GM19438 (cell line): ENCODE measurements at regions not wholly inside any gene's neighbourhood (a gene's known extent, or its start where the extent isn't known, plus 50 kb on each side); places are given as distances from the start of the nearest gene placed in this dataset.
"Not testable (repeated sequence)": the region's sequence is repeated elsewhere in the genome, so short reads cannot be mapped to it uniquely, and the experiment has no call there.

Source experiments
- ATAC-seq: cut with Tn5 transposase; IDR thresholded peaks from one replicate; pipeline ENCODE4 v1.9.1; 2021; ENCODE audit warnings: low read depth; ENCODE audit not compliant: unreplicated experiment

DNA sequence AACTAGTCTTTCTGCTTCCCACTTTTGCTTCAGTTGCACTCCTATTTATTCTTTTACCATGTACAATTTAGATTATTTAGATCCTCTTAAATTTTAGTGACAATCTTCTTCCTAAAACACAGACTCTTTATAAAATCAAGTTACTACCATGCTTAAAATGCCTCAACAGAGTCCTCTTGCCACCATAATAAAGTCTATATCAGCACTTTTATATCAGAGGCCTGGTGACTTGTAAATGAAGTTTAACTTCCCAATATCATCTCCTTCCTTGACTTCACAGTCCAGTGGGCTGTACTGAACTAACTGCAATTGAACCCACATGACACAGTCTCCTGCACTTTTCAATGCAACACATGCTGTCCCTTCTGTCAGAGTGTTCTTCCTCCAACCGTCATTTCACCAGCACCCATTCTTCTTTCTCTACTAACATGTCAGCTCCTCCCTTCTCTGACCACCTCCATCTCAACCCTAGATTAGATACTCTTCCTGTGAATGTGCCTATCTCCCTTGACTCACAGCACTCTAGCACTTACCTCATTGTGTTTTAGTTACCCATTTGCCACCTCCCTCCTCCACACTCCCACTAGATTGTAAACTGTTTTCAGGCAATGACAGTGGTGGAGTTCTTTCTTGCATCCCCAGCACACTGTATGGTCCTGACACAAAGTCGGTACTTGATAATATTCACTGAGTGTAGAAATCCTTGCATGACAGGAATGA, 414.9 kb downstream of the SATB2 start:
- no peak for ATAC-seq

DNA sequence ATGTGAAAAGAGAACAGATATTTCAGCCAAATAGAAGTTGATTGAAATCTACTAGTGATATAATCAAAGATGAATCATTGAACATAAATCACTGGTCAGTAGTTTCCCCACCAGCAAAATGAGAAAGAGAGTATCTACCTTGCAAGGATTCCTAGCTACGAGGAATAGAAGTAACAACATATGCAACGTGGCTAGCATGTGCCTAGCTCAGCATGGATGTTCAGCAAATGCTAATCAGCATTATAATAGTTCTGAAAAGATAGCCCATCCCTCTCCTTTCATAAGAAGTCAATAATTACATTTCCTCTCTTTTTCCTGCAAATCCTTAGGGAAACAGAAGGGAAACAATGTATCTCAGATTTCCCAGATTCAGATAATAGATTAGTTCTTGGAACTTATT, 417.2 kb downstream of the SATB2 start:
- no peak for ATAC-seq

DNA sequence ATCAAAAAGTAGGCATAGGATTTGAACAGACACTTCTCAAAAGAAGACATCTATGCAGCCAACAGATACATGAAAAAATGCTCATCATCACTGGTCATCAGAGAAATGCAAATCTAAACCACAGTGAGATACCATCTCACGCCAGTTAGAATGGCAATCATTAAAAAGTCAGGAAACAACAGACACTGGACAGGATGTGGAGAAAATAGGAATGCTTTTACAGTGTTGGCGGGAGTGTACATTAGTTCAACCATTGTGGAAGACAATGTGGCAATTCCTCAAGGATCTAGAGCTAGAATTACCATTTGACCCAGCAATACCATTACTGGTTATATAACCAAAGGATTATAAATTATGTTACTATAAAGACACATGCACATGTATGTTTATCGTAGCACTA, 424.0 kb downstream of the SATB2 start:
- not testable (repeated sequence) for ATAC-seq

DNA sequence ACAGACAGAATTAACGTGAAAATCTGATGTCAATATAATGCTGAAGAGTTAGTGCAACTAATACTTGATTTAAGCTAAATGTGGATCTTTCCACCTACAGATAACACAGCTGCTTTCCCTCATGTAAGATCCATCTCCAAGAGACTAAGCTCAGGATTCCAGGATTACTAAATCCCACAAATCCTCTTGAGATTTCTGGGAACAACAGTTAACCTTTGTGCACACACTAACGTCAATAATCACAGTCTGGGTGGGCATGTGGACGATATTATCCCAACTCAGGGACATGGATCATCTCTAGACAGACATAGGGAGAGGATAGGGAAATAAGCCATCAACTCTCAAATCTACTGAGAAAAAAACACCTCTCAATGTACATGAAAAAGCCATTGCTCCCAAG, 432.6 kb downstream of the SATB2 start:
- no peak for ATAC-seq

DNA sequence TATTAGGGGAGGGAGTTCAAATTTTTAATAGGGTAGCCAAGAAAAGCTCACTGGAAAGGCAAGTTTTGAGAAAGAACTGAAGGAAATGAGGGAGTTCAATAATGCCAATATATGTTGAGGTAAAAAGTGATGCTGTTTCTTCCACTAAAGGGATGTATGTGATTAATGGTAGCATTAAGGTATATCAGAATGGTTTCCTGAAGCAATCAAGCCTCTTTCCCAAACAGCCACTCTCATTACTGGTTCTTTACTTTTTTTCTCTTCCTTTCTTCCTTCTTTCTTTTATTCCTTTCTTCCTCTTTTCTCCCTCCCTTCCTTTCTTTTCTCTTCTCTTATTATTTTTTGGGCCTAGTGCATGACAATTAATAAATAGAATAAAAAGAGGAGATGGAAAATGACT, 433.5 kb downstream of the SATB2 start:
- ATAC-seq, result no peak

DNA sequence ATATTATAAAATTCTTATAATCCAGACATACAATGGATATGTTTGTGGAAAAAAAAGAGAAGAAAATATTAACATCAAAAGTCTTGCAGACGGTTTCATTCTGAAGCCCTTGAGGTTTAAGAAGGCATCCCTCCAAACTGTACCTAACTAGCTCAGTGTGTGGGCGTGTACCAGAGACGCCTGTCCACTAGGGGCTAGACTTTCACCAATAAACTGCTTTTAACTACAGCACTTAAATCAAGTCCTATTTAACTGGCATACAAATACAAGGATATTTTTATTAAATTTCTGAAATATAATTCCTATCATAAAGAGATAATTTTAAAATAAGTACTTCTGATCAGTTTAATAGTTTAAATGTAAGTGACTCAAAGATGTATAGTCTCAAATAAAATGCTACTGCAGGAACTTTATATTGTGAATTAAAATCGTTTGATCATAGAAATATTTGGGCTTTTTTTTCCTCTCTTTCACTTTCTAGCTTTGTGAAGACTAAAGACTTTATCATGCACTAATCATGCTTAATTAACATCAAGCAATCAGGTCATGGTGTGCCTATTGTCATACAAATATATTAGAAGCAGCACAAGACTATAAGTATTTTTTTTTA, 437.7 kb downstream of the SATB2 start:
- ATAC-seq, result no peak

DNA sequence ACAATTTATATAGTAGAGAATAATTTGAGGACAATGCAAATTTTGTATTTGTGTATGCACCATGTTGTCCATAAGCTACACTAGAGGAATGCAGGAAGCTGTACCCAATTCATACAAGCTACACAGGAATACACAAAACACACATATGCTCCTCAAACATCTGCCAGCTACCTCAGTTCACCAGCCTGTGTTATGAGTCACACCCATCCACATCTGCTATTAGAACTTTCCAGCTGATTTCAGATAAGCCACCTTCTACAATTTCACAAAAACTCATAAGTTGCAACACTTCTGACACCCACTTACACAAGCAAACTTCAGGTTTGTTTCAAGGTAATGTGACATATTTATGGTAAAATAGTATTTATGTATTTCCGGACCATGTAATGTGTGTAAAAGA, 438.9 kb downstream of the SATB2 start:
- ATAC-seq, result no peak

DNA sequence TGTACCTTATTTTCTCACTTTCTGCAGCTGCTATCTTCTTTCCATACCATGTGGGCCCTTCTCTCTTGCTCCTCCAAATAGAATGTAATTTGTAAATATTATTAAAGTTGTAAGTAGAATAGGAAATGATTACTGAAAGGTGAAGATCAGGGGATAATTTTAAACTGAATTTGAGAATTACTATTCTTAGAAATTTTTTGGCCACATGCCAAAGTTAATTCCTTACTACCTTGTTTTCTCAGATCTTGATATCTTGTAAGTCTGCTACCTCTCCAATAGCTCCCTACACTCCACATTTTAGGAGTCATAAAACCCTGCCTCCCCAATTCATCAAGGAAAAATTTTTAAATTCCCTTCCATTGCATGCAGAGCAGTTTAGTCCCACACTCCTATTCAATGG, 442.7 kb downstream of the SATB2 start:
- no peak for ATAC-seq

DNA sequence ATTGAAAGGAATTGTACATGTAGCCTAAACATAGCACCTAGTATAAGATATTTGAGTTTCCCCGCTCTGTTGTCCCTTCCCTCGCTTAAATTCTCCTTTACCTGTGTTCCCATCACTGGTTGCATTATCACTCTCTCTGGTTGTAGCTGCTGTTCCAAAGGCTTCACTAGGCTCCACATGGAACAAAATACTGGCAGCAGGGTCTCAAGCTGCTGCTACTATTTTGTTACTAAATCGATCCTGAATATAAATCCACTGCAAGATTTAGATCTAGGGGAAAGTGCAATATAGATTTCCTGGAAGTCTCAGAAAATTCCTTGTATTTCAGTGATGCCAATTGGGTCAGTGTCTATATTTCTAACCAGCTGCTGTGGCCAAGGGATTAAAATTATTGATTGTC, 443.5 kb downstream of the SATB2 start:
- ATAC-seq, result no peak

DNA sequence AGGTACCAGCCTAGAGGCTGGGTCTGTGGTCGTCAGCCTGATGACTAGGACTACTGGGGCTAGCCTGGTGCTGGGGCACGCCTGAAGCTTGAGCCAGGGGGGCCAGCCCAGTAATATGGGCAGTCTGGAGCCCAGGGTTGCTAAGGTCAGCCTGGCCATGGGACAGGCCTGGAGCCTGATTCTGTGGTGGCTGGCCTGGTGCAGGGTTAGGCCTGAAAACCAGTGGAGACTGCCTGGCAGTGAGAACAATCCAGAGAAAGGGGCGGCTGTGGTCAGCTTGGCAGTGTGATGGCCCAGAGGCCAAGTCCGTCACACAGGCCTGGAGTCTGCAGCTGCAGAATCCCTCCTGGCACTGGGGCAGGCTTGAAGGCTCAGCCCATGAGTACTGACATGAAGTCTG, 445.8 kb downstream of the SATB2 start:
- ATAC-seq, result no peak

DNA sequence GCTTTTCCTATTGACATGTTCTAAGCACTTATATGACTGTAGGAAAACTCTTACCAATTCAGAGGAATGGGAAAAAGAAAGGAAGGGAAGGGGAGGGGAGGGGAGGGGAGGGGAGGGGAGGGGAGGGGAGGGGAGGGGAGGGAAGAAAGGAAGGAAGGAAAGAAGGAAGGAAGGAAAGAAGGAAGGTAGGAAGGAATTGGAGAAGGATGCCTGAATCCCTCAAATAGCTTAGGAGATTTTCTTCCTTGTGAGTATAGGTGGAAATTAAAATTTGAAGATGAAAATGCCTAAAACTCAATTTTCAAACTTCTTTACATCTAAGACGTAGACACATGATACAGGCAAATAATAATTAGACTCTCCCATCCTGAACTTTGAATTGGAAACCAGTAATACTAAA, 463.1 kb downstream of the SATB2 start:
- ATAC-seq, result no peak

DNA sequence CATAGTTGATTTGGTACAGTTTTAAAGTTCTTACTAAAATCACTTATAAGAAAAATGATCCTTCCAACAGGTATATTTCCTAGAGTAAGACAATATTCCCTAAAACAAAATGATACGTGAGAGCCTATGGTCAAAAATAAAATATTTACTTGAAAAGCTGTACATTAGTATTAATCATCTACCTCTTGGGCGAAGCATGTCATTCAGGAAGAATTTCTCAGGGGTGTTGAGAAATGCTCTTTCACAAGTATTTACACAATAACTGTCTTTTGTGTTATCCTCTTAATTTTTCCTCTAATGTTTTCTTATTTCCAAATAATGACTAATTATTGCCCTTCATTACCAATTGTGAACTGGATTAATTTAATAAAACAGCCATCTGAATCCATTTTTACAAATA, 466.3 kb downstream of the SATB2 start:
- no peak for ATAC-seq

DNA sequence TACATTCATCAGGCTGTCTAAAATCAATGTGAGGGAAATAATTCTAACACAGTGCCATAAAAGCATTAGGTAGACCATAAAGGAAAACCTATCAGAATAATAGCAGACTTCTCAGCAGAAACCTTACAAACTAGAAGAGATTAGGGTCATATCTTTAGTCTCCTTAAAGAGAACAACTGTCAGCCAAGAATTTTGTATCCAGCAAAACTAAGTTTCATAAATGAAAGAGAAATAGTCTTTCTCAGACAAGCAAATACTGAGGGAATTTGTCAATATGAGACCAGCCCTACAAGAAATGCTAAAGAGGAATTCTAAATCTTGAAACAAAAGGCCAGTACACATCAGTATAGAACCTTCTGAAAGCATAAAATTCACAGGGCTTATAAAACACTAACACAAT, 482.0 kb downstream of the SATB2 start:
- ATAC-seq, result no peak

DNA sequence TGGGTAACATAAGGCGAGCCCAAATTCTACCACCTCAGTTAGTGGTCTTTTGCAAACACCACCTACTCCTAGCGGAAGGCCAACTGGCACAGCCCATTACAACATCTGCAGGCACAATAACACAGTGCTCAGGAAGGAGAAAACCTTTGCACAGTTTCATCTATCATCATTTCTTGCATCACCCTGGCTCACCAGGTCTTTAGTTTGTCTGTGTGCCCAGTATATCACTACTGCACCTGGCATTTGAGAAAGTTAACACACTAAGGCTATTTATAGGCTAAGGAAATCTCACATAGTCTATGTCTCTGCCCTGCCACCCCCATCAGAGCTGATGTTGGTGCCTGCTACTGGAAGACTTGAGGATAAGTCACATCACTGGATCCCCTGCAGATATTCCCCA, 484.0 kb downstream of the SATB2 start:
- ATAC-seq, result no peak

DNA sequence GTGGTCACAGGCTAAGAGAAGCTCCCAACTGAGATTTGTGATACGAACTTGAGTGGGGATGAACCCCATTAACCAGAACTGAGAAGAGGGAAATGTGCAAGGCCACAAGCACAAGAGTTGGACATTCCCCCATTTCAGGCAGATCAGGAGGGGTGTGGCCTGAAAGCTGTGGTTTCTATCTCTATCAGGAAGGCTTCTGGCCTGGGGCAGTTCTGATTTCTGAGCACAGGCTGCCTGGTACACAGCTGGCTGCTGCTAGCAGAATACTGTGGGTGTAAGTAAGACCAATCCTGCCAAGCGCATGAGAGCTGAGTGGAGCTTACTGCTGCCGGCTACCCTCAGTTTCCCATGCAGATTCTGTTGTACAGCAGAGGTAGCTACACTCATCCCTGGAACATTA, 484.6 kb downstream of the SATB2 start:
- ATAC-seq, result no peak

DNA sequence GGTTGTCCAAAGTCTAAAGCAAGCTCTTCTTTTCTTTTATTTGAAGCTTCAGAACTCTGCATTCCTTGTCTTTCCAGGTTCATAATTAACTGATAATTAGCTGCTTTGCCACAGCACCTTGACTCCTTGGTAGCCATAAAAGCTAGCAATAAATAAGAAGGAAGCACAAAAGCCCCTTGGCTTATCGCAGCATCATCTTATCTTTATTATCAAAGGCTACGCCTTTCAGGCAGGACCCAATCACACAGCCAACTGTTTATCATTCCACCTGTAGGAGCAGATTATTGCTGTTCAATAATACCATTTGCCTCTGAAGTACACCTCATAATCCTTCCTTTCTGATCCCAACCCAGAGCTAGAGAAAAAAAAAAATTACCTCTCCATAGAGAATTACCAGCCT, 489.2 kb downstream of the SATB2 start:
- no peak for ATAC-seq

DNA sequence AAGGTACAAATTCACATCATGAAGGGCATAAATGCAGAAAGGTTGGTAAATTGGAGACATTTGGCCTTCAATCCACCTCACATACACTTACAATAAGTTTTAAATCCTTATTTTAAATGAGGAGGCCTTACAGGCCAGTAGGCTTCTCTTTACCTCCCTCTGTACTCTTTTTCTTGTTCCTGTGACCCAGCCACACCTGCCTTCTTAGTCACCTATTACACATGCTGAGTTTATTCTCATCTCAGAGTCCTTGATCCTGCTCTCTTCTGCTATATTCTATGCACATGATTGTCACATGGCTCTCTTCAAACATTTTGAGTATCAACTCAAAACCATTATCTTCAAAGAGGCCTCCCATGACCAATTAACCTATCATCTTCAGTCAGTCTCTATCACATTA, 491.5 kb downstream of the SATB2 start:
- ATAC-seq, result no peak

DNA sequence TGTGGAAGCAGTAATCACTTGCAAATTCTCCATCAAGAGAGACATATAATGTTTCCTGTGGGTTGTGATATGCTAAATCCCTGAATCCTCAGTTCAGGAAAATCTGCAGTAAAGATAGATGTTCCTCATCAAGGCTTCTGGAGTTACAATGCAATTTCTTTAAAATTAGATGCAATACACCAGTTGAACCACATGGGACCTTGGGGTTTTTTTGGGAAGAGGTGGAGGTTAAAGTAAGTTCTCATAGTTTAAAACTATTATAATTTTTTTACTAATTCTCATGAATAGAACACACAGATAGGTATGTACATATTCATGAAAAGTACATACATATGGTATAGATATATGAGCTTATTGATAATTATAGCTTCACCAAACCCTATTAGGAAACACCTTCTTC, 496.2 kb downstream of the SATB2 start:
- no peak for ATAC-seq

DNA sequence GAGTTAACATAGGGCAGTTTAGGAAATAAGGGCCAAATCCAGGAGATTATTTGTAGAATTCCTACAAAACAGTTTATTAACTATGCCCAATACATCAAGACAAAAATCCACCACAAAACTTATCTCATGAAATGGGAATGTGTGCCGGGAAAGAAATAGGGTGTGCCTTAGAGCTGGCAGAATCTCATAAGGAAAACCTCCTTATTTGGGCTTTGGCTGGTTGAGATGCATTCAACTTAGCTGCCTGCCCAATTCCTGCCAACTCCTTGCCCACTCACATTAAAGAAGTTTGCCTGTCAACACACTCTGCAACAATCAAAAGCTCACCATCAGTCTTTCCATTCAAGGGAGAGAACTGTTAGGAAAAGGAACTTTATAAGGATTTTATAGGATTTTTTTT, 500.6 kb downstream of the SATB2 start:
- no peak for ATAC-seq

DNA sequence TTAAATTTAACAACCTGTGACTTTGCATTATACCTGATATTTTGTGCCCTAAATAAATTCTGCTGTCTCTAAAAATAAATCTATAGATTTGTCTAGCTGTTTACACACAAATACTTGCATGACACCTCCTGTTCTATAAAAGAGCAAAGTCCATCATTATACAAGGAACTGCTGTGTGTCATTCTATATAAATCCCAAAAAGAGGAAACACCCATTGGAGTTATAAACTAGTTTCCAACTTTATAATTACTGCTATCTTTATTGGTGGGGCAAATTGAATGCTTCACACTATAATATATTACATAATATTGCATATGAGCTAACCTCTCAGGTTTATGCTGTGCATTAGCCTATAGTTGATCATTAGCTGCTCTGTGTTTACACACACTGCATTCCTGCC, 504.4 kb downstream of the SATB2 start:
- ATAC-seq, result no peak

DNA sequence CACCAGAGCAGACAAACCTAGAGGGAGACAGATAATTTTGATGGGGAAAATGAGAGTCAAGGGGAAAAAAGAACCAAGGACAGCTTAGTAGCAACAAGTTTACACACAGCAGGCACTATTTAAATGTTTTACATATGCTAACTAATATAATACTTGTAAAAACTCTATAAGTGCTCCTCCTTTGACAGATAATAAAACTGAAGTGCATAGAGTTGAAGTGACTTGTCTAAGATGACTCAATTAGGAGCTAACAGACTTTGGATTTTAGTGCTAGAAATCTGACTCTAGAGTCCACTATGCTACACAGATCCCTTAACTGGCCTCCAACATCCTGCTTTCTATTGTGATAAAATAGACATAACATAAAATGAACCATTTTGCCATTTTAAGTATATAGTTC, 506.9 kb downstream of the SATB2 start:
- ATAC-seq, result no peak

DNA sequence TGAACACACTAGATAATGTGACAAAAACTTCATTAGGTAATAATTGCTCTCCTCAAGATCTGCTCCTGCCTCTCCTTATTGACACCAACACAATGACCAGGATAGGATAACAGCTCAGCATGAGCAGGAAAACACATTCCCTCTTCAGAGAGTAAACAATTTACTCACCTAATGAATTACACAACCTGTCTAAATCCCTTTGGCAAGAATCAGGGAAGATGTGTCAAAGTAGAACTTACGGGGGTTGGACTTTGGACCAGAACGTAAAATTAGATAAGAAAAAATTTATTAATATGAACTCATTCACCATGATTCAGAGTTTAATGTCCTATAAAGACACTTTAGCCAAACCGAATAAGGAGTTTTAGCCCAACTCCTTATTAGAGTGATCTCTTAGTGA, 512.2 kb downstream of the SATB2 start:
- ATAC-seq, result no peak

DNA sequence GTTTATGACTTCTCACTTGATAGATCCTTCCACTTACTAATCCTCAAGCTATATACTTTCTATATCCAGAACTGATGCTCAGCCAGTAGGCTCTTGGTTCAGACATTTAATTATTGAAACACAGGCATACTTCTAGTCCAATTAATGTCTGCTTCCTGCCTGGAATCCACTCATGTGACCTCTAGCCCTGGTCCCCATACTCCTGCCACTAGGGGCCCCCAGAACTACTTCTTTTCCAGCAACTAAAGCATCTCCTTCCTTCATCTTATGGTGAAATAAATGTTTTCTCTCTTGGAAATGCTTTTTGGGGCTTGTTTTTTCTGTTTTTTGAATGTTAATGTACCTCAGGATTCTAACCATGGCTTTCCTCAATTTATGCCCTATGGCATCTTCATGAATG, 527.6 kb downstream of the SATB2 start:
- ATAC-seq, result no peak
